ENCODE measurements at regions not wholly inside any gene's neighbourhood (a gene's known extent, or its start where the extent isn't known, plus 50 kb on each side); places are given as distances from the start of the nearest gene placed in this dataset.

GRCh38 chrX:27878862-27879261 lies 71.1 kb downstream of the MAGEB10 start:
- H3K27ac ChIP-seq (ENCODE audit: low read depth, low read length): no peak overlapping the region
- intact Hi-C loops (cut with micrococcal nuclease): no loop called here
- H3K27me3 ChIP-seq (ENCODE audit: control insufficient read depth in 2 of 2, insufficient read depth in 2 of 2, low read length in 2 of 2): no peaks in the 10 kb centered on the region
- ATAC-seq: no peak
- DNase-seq: no peak
- no peak overlapping the region for H3K4me3 ChIP-seq (ENCODE audit: low read length)
- no peaks in the 10 kb centered on the region for H3K9me3 ChIP-seq (ENCODE audit: control insufficient read depth in 2 of 3, low read length in 3 of 3)
- no peak overlapping the region for H3K4me3 Mint-ChIP-seq
- no peaks in the 10 kb centered on the region for H3K36me3 Mint-ChIP-seq
- POLR2A ChIA-PET: no interaction called here
- H3K36me3 ChIP-seq (ENCODE audit: control insufficient read depth in 2 of 3, insufficient read depth in 3 of 3, low read length in 3 of 3): no peaks in the 10 kb centered on the region
- H3K4me1 ChIP-seq (ENCODE audit: control insufficient read depth in 2 of 2, insufficient read depth in 2 of 2, low read length in 2 of 2): no peaks in the 10 kb centered on the region
- no peak overlapping the region for H3K27ac Mint-ChIP-seq
- CTCF ChIA-PET: no interaction called here
- no peaks in the 10 kb centered on the region for H3K27me3 Mint-ChIP-seq
- H3K9me3 Mint-ChIP-seq: peaks cover 0 to 3% (median 0%) of the 10 kb centered on the region in 11 donors
- H3K4me1 Mint-ChIP-seq: no peaks in the 10 kb centered on the region

Data from naive thymus-derived CD4-positive, alpha-beta T cell (primary cell).